ENCODE measurements at regions not wholly inside any gene's neighbourhood (a gene's known extent, or its start where the extent isn't known, plus 50 kb on each side); places are given as distances from the start of the nearest gene placed in this dataset.

- Histone ChIP-seq H3K36me3 (ENCODE audit: insufficient read depth, low read length) (no peaks in the 10 kb centered on the region), H3K4me3 (ENCODE audit: low read length) (no peak overlapping the region), H3K27ac (ENCODE audit: low read depth in 1 of 2, low read length in 2 of 2) (no peak overlapping the region), H3K27me3 (ENCODE audit: control insufficient read depth in 1 of 2, insufficient read depth in 2 of 2, low read length in 2 of 2) (no peaks in the 10 kb centered on the region), H3K4me1 (ENCODE audit: insufficient read depth, low read length) (no peaks in the 10 kb centered on the region), H3K9me3 (ENCODE audit: control insufficient read depth in 1 of 2, insufficient read depth in 1 of 2, low read length in 2 of 2) (no peaks in the 10 kb centered on the region)
- H3K4me3 Mint-ChIP-seq = no peak overlapping the region
- H3K4me1 Mint-ChIP-seq (ENCODE audit: low read depth) = no peaks in the 10 kb centered on the region
- CTCF ChIA-PET = no interaction called here
- no peaks in the 10 kb centered on the region for H3K9me3 Mint-ChIP-seq
- no peak overlapping the region for H3K27ac Mint-ChIP-seq
- intact Hi-C loops (cut with DNase I, micrococcal nuclease) = no loop called here
- POLR2A ChIA-PET = no interaction called here
- no peak for DNase-seq
- no peak for TF ChIP-seq CTCF (IDR thresholded peaks at IDR 0.05)
- ATAC-seq (ENCODE audit: poor library complexity) = no peak
- no peaks in the 10 kb centered on the region for H3K27me3 Mint-ChIP-seq
- no peaks in the 10 kb centered on the region for H3K36me3 Mint-ChIP-seq (ENCODE audit: low read depth)
Observed at GRCh38 chrX:94361241-94361640, 687.2 kb downstream of the FAM133A start.

- H3K4me1 Mint-ChIP-seq (ENCODE audit: low read depth) = no peaks in the 10 kb centered on the region
- H3K36me3 ChIP-seq (ENCODE audit: insufficient read depth, low read length) = no peaks in the 10 kb centered on the region
- H3K27me3 Mint-ChIP-seq = no peaks in the 10 kb centered on the region
- ATAC-seq (ENCODE audit: poor library complexity) (no peak), DNase-seq (no peak)
- peaks cover 0 to 3% of the 10 kb centered on the region in 2 experiments for H3K9me3 ChIP-seq (ENCODE audit: control insufficient read depth in 1 of 2, insufficient read depth in 1 of 2, low read length in 2 of 2)
- ChIA-PET POLR2A (no interaction called here), CTCF (no interaction called here)
- intact Hi-C loops (cut with DNase I, micrococcal nuclease) = no loop called here
- no peaks in the 10 kb centered on the region for H3K36me3 Mint-ChIP-seq (ENCODE audit: low read depth)
- H3K4me3 Mint-ChIP-seq = no peak overlapping the region
- H3K4me1 ChIP-seq (ENCODE audit: insufficient read depth, low read length) = no peaks in the 10 kb centered on the region
- H3K4me3 ChIP-seq (ENCODE audit: low read length) = no peak overlapping the region
- no peaks in the 10 kb centered on the region for H3K9me3 Mint-ChIP-seq
- no peaks in the 10 kb centered on the region for H3K27me3 ChIP-seq (ENCODE audit: control insufficient read depth in 1 of 2, insufficient read depth in 2 of 2, low read length in 2 of 2)
- no peak overlapping the region for H3K27ac ChIP-seq (ENCODE audit: low read depth in 1 of 2, low read length in 2 of 2)
- TF ChIP-seq CTCF (IDR thresholded peaks at IDR 0.05) = no peak
- H3K27ac Mint-ChIP-seq = no peak overlapping the region
Observed at GRCh38 chrX:94365736-94366135, 691.7 kb downstream of the FAM133A start.

- ATAC-seq (ENCODE audit: poor library complexity) = no peak
- Histone ChIP-seq H3K27me3 (ENCODE audit: control insufficient read depth in 1 of 2, insufficient read depth in 2 of 2, low read length in 2 of 2) (no peaks in the 10 kb centered on the region), H3K4me3 (ENCODE audit: low read length) (no peak overlapping the region), H3K36me3 (ENCODE audit: insufficient read depth, low read length) (no peaks in the 10 kb centered on the region), H3K4me1 (ENCODE audit: insufficient read depth, low read length) (no peaks in the 10 kb centered on the region), H3K27ac (ENCODE audit: low read depth in 1 of 2, low read length in 2 of 2) (no peak overlapping the region), H3K9me3 (ENCODE audit: control insufficient read depth in 1 of 2, insufficient read depth in 1 of 2, low read length in 2 of 2) (peaks cover 0 to 3% of the 10 kb centered on the region in 2 experiments)
- H3K9me3 Mint-ChIP-seq = no peaks in the 10 kb centered on the region
- intact Hi-C loops (cut with DNase I, micrococcal nuclease) = no loop called here
- H3K36me3 Mint-ChIP-seq (ENCODE audit: low read depth) = no peaks in the 10 kb centered on the region
- no peaks in the 10 kb centered on the region for H3K4me1 Mint-ChIP-seq (ENCODE audit: low read depth)
- no peak for DNase-seq
- H3K4me3 Mint-ChIP-seq = no peak overlapping the region
- TF ChIP-seq CTCF (IDR thresholded peaks at IDR 0.05) = no peak
- ChIA-PET POLR2A (no interaction called here), CTCF (no interaction called here)
- H3K27me3 Mint-ChIP-seq = no peaks in the 10 kb centered on the region
- H3K27ac Mint-ChIP-seq = no peak overlapping the region
Observed at GRCh38 chrX:94366616-94367015, 692.6 kb downstream of the FAM133A start.
